ENCODE measurements at regions not wholly inside any gene's neighbourhood (a gene's known extent, or its start where the extent isn't known, plus 50 kb on each side); places are given as distances from the start of the nearest gene placed in this dataset.

- TF ChIP-seq, protein P1, sequence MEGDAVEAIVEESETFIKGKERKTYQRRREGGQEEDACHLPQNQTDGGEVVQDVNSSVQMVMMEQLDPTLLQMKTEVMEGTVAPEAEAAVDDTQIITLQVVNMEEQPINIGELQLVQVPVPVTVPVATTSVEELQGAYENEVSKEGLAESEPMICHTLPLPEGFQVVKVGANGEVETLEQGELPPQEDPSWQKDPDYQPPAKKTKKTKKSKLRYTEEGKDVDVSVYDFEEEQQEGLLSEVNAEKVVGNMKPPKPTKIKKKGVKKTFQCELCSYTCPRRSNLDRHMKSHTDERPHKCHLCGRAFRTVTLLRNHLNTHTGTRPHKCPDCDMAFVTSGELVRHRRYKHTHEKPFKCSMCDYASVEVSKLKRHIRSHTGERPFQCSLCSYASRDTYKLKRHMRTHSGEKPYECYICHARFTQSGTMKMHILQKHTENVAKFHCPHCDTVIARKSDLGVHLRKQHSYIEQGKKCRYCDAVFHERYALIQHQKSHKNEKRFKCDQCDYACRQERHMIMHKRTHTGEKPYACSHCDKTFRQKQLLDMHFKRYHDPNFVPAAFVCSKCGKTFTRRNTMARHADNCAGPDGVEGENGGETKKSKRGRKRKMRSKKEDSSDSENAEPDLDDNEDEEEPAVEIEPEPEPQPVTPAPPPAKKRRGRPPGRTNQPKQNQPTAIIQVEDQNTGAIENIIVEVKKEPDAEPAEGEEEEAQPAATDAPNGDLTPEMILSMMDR (conservative IDR thresholded peaks at IDR 0.05) = no peak
- TF ChIP-seq EZH2 (IDR thresholded peaks at IDR 0.05; ENCODE audit: low read depth) = no peak
Measured at GRCh38 chr6:43999628-44000027, 127.6 kb downstream of the MRPL14 start.

Data from PC-9 (cell line).